Urothelium cell line (cell line): ENCODE measurements at regions not wholly inside any gene's neighbourhood (a gene's known extent, or its start where the extent isn't known, plus 50 kb on each side); places are given as distances from the start of the nearest gene placed in this dataset.
A peak's percentile ranks its signal among the peaks of the same experiment; 100 is the strongest.

Experiments
- DNase-seq: peaks from one replicate; pipeline ENCODE4 v3.0.0; 2011; ENCODE audit warnings: low spot score, mixed read lengths
- FAIRE-seq: peaks from 2 replicates; lab custom pipeline; 2011; peaks lifted over from hg19 to GRCh38; lab: Jason Lieb, UNC

- DNase-seq (no peak), FAIRE-seq (no peak)
Observed at GRCh38 chr2:58527647-58528046, 286.5 kb upstream of the FANCL start.

DNA sequence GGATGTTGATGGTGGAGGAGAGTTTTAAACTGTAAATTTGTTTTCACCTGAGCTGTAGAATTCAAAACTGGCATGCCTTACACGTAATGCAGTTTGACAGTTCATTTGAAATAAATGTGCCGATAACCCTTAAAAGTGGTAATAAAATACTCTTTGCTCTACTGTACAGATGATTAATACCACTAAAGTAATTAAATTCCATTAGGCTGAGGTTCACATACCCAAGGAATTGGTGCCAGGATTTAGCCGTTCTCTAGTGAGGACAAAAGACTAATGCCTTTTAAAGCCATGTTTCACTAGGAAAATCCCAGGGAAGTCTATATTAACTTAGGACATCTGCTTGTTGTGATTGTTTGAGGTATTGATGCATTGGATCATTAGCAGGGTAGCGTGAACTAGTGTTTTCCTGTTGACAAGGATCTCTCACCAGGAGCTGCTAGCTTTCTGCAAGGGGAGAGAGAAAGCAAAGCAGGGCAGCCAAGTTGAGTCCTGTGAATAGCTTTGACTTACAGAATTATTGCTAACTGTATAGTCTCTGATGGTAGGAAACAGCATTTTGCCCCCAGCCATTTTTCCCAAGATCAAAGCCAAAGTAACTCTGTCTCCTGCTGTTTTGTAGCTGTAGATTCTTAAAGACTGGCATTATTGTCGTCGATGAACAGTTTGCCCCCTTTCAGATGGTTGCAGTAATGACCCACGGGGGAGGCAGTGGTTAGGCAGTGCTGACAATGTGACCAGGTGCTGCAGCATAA lies 280.9 kb upstream of the FANCL start:
- DNase-seq, result peak; percentile 15
- FAIRE-seq, result no peak

DNA sequence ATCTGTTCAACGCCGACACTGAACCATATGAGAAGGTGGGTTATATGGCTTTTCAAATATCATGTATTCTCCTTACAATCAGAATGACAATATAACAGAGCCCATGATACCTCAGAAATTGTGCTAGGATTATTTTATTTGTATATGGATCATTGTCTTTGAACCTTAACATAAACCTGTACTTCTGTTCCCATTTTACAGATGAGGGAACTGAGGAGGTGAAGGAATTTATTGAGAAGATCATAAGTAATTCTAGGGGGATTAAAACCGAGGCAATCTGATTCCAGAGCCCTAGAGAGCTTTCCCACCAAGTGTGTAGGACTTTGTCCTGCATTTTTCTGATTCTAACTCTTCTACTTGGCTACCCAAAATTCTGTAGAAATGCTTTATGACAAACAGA lies 279.8 kb upstream of the FANCL start:
- FAIRE-seq (no peak), DNase-seq (no peak)

DNA sequence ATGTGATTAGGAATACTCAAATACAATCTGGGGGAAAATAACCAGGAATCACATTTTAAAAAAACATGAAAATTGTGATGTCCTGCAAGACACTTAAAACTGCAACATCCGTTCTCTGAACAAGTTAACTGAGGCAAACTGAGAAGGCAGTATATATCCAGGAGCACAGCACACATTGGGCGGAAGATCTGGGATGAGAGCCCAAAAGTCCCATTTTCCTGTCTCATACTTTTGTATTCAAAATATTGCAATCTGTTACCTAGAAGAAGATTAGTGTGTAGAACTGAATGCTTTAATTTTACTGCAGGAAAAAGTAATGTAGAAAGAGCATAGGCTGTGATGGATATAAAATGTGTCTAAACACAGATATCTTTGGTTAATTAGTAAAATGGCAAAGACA lies 276.8 kb upstream of the FANCL start:
- no peak for DNase-seq
- no peak for FAIRE-seq

- FAIRE-seq (no peak), DNase-seq (no peak)
Observed at GRCh38 chr2:58516695-58517094, 275.6 kb upstream of the FANCL start.

DNA sequence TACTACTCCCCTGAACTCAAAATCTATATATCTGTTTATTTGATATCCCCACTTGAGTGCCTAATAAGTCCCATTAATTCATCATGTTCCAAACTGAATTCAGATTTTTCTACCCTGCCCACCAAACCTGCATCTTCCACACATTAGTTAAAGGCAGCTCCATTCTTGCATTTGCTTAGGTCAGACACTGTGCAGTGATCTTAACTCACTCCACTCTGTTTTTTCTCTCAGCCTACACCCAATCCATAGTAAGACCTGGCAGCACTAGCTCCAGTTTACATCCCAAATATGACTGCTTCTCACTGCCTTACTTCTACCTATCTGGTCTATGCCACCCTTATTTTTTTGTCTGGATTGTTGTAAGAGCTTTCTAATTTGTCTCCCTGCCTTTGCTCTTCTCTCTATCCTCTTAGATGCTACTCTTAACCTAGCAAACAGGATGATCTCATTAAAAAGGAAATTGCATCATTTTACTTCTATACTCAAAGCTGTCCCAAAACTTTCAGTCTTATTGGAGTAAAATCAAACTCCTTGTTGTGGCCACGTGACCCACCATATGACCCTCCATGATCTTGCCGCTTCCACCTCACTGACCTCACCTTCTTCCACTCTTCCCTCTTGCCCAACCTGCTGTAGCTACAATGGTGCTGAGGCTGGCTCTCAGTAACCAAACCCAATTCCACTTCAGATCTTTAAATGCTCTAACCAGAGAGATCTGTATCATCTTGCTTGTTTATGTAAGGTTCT lies 274.9 kb upstream of the FANCL start:
- DNase-seq, result no peak
- FAIRE-seq, result no peak

DNA sequence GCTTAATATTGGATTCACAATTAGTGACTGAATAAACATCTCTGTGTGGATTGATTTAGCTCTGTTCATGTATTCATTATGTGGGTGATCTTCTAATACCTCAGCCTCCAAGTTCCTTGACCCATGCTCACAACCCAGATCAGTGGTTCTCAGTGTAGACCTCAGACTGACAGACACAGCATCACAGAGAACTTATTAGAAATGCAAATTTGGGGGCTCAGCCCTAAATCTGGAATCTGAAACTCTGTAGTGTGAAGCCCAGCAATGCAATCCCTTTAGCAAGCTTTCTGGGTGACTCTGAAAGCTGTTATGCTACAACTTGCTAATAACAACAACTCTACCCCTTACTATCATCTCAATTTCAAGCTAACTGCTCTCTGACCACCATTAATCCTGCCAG lies 273.1 kb upstream of the FANCL start:
- DNase-seq, result no peak
- no peak for FAIRE-seq

GRCh38 chr2:58512878-58513277 lies 271.8 kb upstream of the FANCL start:
- DNase-seq (no peak), FAIRE-seq (no peak)

- FAIRE-seq (no peak), DNase-seq (no peak)
Observed at GRCh38 chr2:58508006-58508405, 266.9 kb upstream of the FANCL start.

DNA sequence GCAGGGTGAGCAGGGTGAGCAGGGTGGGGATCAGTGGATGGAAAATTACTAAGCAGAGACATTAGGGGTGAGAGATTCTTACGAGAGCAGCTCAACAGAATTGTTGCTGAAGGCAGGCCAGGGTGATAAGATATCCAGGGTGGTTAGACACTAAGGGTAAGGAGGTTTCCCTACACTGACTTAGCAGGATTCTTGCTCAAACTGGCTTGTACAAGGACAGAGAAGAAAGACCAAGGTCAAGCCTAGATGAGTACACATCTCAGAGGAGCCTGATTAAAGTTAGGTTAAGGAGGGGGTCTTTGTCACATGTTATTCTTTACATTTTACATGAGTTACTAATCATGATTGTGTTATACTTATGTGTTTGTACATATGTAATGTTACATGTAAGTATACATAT lies 262.8 kb upstream of the FANCL start:
- DNase-seq (no peak), FAIRE-seq (no peak)

DNA sequence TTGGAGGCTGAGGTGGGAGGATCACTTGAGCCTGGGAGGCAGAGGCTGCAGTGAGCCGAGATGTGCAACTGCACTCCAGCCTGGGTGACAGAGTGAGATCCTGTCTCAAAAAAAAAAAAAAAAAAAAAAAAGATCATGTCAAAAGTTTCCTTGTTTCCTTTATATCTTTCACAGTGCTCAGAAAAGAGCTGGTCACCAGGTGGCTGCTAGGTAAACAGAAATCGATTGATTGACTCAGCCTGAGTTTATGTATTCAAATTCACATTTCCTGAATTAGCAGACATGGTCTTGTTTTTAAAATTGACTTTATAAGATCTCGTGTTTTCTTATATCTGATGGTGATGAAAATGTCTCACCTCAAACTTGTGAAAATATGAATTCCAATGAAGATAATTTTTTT lies 261.8 kb upstream of the FANCL start:
- FAIRE-seq (no peak), DNase-seq (no peak)

GRCh38 chr2:58501371-58502160 lies 260.4 kb upstream of the FANCL start:
- FAIRE-seq, result no peak
- DNase-seq, result no peak

DNA sequence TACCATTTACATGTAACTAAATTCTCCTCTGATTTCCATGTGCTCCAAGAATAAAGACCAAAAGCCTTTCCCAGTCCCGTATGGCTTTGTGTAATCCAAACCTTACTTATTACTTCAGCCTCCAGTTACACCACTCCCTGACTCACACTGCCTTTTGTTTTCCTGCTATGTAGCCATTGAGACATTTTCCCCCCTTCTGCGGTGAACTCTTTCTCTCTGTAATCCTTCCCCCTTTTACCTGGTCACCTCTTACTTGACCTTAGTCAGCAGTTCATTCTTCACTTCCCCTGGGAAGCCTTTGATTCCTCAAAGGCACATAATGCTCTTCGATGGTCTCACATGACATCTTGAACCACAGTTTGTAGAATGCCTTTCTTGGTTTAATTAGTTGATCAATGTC lies 256.0 kb upstream of the FANCL start:
- FAIRE-seq (no peak), DNase-seq (no peak)

DNA sequence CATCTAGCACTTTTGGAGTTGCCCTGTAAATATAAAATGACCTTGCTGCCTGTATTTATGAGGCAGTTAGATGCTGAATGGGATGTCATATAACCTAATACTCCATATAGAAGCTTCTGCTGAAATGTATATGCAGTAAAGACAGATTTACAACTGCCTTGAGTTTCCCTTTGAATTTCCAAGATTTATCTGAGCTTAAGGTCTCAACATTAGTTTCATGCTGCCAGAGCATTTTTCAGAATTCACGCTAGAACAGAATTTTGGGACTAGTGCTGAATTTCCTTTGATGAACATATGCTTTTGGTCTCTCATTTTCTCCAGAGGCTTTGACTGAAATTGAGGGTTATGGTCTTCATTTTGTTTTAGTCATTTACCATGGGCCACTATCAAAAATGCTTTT lies 254.7 kb upstream of the FANCL start:
- DNase-seq (no peak), FAIRE-seq (no peak)

DNA sequence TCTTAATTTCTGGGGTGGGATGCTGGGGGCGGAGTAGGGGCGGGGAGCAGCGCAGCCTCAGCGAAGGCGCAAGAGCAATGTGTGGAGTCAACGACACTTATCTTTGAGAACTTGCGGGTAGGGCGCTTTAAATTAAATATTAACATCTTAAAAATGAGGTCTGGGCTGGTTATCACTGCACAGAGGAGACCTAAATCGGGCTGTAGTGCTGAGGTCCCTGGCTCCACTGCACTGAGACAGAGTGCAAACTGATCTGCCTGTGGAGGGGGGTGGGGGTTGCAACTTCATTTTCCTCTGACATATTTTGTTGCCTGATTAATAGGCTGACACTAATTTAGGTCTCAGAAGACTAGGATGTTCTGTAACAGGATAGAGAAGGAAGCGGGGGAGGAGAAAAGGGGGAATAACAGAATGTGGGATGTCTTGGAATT lies 253.0 kb upstream of the FANCL start:
- DNase-seq, result no peak

GRCh38 chr2:58484629-58485028 lies 243.5 kb upstream of the FANCL start:
- no peak for FAIRE-seq
- no peak for DNase-seq

More for the DNA sequence above, 253.0 kb upstream of the FANCL start:
- FAIRE-seq, result no peak

DNA sequence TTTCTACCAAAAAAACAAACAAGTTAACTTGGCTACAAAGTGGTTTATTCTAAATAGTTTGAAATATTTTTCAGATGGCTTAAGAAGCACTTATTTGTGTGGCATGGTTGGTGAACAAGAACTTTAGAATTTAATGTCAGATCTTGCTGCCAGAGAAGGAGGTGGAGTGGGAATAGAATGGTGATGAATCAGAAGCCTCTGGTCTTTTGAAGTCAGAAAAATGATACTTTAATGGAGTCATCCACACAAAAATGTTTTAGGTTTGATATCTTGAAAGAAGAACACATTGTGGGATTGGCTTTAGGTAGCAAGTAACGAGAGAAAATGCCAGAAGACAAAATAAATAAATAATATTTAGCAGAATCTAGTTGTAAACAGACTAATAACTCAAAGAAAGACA lies 243.1 kb upstream of the FANCL start:
- FAIRE-seq, result no peak
- DNase-seq, result peak; percentile 53

- FAIRE-seq, result no peak
- DNase-seq, result no peak
Observed at GRCh38 chr2:58483307-58483706, 242.2 kb upstream of the FANCL start.

DNA sequence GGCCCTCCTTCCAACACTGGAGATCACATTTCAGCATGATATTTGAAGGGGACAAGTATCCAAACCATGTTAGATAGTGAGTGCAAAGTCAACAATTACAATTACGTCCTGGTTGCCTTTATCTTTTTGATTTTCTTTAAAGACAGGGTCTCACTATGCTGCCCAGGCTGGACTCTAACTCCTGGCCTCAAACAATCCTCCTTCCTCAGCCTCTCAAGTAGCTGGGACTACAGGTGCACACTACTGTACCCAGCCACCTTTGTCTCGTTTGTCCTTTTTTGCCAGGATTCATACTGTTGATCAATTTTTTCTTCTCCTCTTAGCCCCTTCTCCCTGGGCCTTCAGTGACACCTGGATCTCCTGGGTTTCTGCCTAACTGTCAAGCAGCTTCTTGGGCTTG lies 240.5 kb upstream of the FANCL start:
- FAIRE-seq (no peak), DNase-seq (no peak)

DNA sequence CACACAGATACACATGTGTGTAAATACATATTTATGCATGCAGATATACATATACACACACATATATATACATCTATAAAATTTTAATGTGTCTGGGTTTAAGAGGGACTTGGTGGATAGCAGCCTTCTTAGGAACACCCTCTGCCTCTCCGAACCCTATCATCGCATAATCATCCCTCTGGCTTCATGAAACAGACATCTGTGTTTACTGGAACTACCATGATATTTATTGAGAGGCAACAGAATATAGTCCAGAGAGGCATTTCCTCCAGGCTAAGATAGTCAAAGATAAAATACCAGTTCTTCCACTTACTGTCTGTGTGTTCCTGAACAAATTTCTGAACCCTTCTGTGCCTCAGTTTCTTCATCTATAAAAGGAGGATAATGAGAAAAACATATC lies 239.0 kb upstream of the FANCL start:
- FAIRE-seq (no peak), DNase-seq (no peak)

GRCh38 chr2:58479535-58480140 lies 238.5 kb upstream of the FANCL start:
- FAIRE-seq (no peak), DNase-seq (no peak)
